KG1 (cell line): ENCODE measurements at regions not wholly inside any gene's neighbourhood (a gene's known extent, or its start where the extent isn't known, plus 50 kb on each side); places are given as distances from the start of the nearest gene placed in this dataset.

Experiments
- DNase-seq: peaks from one replicate; lab custom pipeline; 2025; lab: John Stamatoyannopoulos, UW

- no peak for DNase-seq
These were observed 836.1 kb upstream of the FANCL start for GRCh38 chr2:59077026-59077725.

GRCh38 chr2:59076079-59076619 lies 835.0 kb upstream of the FANCL start:
- no peak for DNase-seq

GRCh38 chr2:59074071-59074470 lies 832.9 kb upstream of the FANCL start:
- no peak for DNase-seq

- no peak for DNase-seq
These were observed 832.2 kb upstream of the FANCL start for GRCh38 chr2:59073286-59073685.

- no peak for DNase-seq
These were observed 827.1 kb upstream of the FANCL start for GRCh38 chr2:59068255-59068654.

GRCh38 chr2:59066787-59067399 lies 825.8 kb upstream of the FANCL start:
- DNase-seq: no peak

- DNase-seq: no peak
These were observed 806.4 kb upstream of the FANCL start for GRCh38 chr2:59047373-59047995.

GRCh38 chr2:59046401-59047372 lies 805.6 kb upstream of the FANCL start:
- no peak for DNase-seq

- no peak for DNase-seq
These were observed 803.6 kb upstream of the FANCL start for GRCh38 chr2:59044736-59045135.

GRCh38 chr2:59041139-59041538 lies 800.0 kb upstream of the FANCL start:
- DNase-seq: no peak

GRCh38 chr2:59034837-59035236 lies 793.7 kb upstream of the FANCL start:
- DNase-seq: no peak

GRCh38 chr2:59034106-59034505 lies 793.0 kb upstream of the FANCL start:
- DNase-seq: no peak

- no peak for DNase-seq
These were observed 792.5 kb upstream of the FANCL start for GRCh38 chr2:59033661-59034060.

- DNase-seq: no peak
These were observed 791.4 kb upstream of the FANCL start for GRCh38 chr2:59032499-59032898.

GRCh38 chr2:59029058-59029457 lies 787.9 kb upstream of the FANCL start:
- DNase-seq: no peak

- no peak for DNase-seq
These were observed 786.2 kb upstream of the FANCL start for GRCh38 chr2:59027320-59027719.

- DNase-seq: peak; percentile 30
These were observed 784.1 kb upstream of the FANCL start for GRCh38 chr2:59025157-59025757.

- DNase-seq: no peak
These were observed 780.7 kb upstream of the FANCL start for GRCh38 chr2:59021786-59022185.

GRCh38 chr2:59019566-59020159 lies 778.5 kb upstream of the FANCL start:
- no peak for DNase-seq

GRCh38 chr2:59018737-59019136 lies 777.6 kb upstream of the FANCL start:
- no peak for DNase-seq

- DNase-seq: no peak
These were observed 773.9 kb upstream of the FANCL start for GRCh38 chr2:59015027-59015426.
